RCC 7860 (cell line): ENCODE measurements at regions not wholly inside any gene's neighbourhood (a gene's known extent, or its start where the extent isn't known, plus 50 kb on each side); places are given as distances from the start of the nearest gene placed in this dataset.

Source experiments
- DNase-seq: peaks from one replicate; pipeline ENCODE4 v3.0.0-alpha.2; 2015; ENCODE audit warnings: low spot score
- FAIRE-seq: peaks from 2 replicates; lab custom pipeline; 2012; peaks lifted over from hg19 to GRCh38; lab: Jason Lieb, UNC

- DNase-seq (peak; percentile 16), FAIRE-seq (no peak)
These were observed 590.4 kb downstream of the TBC1D4 start for GRCh38 chr13:74891610-74892009.

DNA sequence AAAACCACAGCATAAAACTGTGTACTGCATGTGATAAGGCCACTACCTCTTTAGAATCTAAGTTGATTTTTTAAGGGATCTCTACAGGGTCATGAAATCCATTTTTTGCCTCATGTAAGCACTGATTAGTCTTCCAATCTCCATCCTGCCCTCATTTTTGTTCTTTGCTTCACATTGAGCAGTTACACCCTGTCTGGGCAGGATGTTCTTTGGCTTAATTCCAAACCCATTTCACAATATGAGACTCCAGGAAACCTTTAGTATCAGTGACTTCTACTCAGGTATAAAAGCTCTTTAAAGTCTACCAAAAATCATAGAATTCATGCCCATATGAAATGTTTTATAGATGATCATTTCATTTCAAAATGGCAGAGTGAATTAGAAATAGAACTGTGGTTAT is 592.6 kb downstream of the TBC1D4 start:
- no peak for FAIRE-seq

GRCh38 chr13:74886502-74886901 is 595.5 kb downstream of the TBC1D4 start:
- FAIRE-seq (no peak), DNase-seq (no peak)

More for the DNA sequence above, 592.6 kb downstream of the TBC1D4 start:
- no peak for DNase-seq

- no peak for DNase-seq
- no peak for FAIRE-seq
These were observed 598.1 kb downstream of the TBC1D4 start for GRCh38 chr13:74883834-74884233.

DNA sequence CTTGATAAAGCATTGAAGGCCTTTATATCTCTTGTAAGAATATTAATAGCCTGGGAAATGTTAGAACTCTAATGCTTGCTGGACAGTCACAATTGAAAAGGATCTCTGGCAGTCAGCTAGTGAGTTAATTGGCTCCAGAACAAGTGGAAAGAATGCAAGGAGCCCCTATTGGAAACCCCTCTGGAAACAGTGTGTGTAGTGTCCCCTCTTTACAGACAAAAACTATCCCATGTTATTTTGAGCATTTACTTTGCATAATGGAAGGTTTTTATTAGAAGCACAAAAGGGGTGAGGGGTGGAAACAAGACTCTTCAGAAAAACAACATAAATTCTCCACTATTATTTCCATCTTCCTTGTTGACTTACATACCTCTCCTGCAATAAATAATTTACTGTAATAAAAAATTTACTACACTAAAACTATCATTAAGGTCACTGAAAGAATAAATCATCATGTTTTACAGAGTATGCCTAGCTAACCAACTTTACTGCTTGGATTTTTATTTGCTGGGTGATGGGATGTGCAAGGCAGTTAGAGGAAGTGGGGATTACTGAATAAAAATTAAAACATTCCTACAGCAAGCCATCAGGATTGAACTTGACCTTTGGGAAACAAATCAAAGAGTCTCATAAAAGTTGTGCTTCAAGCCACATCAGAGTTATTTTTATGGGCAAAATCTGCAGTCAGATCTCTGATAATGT is 610.4 kb downstream of the TBC1D4 start:
- DNase-seq (no peak), FAIRE-seq (no peak)

- DNase-seq = no peak
- no peak for FAIRE-seq
These were observed 611.1 kb downstream of the TBC1D4 start for GRCh38 chr13:74870865-74871264.

DNA sequence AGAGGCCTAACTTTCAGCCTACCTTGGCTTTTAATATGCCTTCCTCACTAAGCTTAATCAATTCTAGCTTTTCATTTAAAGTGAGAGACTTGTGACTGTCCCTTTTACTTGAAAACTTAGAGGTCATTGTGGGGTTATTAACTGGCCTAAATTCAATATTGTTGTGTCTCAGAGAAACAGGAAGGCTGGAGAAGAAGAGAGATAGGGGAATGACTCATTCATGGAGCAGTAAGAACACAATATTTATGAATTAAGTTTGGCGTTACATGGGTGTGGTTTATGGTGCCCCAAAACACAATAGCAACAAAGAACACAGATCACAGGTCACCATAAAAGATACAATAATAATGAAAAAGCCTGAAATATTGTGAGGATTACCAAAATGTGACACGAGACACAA is 612.1 kb downstream of the TBC1D4 start:
- FAIRE-seq = no peak
- DNase-seq = no peak

DNA sequence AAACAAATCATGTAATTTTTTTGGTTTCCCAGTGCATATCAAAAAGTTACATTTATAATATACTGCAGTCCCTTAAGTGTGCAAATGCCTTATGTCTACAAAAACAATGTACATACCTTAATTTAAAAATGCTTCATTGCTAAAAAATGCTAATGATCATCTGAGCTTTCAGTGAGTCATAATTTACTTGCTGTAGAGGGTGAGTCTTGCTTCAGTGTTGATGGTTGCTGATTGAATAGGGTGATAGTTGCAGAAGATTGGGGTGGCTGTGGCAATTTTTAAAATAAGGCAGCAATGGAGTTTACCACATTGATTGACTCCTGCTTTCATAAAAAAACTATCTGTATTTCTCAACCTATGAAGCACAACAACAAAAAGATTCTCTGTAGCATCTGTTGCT is 613.9 kb downstream of the TBC1D4 start:
- DNase-seq (no peak), FAIRE-seq (no peak)

DNA sequence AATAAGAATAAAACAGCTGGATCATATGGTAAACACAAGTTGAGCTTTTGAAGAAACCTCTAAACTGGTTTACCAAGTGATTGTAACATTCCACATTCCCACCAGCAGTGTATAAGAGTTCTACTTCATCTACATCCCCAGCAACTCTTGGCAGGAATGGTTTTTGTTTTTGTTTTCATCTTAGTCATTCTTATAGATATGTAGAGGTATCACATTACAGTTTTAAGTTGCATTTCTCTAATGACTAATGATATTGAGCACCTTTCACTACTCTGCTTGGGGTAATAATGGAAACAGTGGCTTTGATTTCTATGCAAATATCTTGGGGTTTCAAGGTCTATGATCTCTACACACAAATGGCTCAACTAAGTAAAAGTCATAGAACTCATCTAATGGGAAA is 614.5 kb downstream of the TBC1D4 start:
- FAIRE-seq = no peak

GRCh38 chr13:74866101-74866500 is 615.9 kb downstream of the TBC1D4 start:
- FAIRE-seq (no peak), DNase-seq (no peak)

More for the DNA sequence above, 614.5 kb downstream of the TBC1D4 start:
- no peak for DNase-seq

GRCh38 chr13:74865656-74866055 is 616.3 kb downstream of the TBC1D4 start:
- FAIRE-seq (no peak), DNase-seq (no peak)

- FAIRE-seq (no peak), DNase-seq (no peak)
These were observed 621.2 kb downstream of the TBC1D4 start for GRCh38 chr13:74860789-74861188.

DNA sequence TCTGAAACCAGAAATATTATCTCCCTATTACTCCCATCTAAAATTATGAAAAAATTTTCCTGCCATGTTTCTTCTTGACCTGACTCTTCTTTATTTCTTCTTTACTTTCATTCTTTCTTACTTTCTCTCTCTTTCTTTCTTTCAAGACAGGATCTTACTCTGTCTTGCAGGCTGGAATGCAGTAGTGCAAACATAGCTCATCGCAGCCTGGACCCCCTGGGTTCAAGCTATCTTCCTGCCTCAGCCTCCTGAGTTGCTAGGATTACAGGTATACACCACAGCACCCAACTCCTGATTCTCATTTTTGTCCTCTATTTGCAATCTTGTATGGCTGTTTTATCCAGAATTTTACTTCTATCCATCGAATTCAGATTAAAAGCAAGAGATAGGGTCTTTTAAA is 631.1 kb downstream of the TBC1D4 start:
- DNase-seq (no peak), FAIRE-seq (no peak)

- FAIRE-seq (no peak), DNase-seq (no peak)
These were observed 634.0 kb downstream of the TBC1D4 start for GRCh38 chr13:74847966-74848365.

GRCh38 chr13:74845806-74846205 is 636.2 kb downstream of the TBC1D4 start:
- DNase-seq (no peak), FAIRE-seq (no peak)

DNA sequence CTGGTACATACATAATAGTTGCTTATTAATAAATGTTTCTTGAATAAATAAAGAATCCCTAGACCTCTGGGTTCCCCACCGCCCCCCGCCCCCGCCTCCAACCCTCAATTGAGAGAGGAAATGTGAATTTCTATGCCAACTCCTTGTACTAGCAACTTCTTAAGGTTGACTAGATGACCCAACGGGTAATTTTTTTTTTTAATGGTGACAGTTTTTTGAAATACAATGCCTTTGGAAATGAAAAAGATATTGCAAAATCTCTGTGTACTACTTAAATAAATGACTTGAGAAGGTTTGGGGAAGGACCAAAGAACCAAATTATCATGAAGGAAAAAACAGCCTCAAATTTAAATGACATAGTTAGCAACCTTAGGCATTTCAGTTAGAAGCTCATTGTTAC is 640.3 kb downstream of the TBC1D4 start:
- DNase-seq (no peak), FAIRE-seq (no peak)

DNA sequence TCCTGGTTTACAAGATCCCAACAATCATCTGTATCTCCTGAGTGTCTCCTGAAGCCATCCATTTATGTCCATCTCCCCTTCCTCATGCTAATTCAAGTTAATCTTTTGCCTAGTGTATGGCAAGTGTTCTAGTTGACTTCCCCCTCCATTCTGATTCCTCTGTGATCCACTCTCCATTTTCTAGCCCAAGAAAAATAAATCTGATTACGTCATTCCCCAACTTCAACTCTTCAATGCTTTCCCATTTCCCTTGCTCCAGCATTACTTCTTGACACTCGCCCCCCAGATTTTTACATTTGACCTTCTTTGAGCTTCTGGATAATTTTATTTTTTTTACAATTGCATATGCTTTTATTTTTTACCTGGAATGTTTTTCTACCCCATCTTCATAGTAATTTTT is 640.8 kb downstream of the TBC1D4 start:
- DNase-seq (no peak), FAIRE-seq (no peak)

DNA sequence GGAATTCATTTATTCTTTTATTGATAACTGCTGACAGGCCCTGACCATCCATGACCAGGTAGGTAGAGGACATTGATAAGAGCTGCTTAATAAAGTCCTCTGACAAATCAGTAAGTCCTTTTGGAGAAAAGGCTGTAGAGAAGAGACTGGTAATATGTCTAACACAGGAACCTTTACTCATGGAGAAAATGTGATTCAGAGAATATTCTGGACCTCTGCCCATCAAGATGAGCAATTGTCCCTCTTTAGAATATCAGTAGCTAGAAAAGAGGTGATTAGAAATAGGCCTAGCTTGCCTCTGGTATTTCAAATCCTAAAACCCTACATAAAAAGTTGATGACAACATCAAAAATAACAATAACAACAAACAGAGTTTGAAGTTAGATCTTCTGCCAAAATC is 642.3 kb downstream of the TBC1D4 start:
- FAIRE-seq = no peak
- DNase-seq = no peak

DNA sequence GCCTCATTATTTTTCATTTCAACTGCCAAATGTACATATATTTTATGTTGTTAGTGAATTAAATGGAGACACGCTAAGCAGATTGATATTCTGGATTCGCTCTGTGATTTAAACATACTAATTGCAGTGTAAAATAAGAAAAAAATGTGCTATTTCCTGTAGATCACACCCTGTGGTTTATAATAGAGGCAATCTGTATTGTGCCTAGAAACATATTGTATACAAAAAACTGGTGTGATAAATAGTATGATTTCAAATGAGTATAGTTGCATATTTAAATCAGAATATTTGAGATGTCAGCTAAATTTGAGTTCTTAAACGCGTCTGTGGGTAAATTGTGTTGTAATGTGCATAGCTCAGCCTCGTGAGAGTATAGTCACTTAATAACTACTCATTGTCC is 643.9 kb downstream of the TBC1D4 start:
- DNase-seq (no peak), FAIRE-seq (no peak)

GRCh38 chr13:74836628-74837027 is 645.3 kb downstream of the TBC1D4 start:
- DNase-seq (no peak), FAIRE-seq (no peak)

GRCh38 chr13:74835579-74835978 is 646.4 kb downstream of the TBC1D4 start:
- no peak for FAIRE-seq
- no peak for DNase-seq

- DNase-seq (no peak), FAIRE-seq (no peak)
These were observed 656.1 kb downstream of the TBC1D4 start for GRCh38 chr13:74825938-74826246.

- peak; percentile 15 for FAIRE-seq
- DNase-seq = peak; percentile 35
These were observed 656.6 kb downstream of the TBC1D4 start for GRCh38 chr13:74825152-74825937.
